OCI-LY1 (cell line): ENCODE measurements at regions not wholly inside any gene's neighbourhood (a gene's known extent, or its start where the extent isn't known, plus 50 kb on each side); places are given as distances from the start of the nearest gene placed in this dataset.

Experiments
- H2AFZ ChIP-seq: fragments of 200-600 bp; sonication (generic), shearing (Covaris generic); 2 replicates; pipeline ENCODE4 v1.6.0; 2014; ENCODE audit warnings: antibody characterized with exemption, mild to moderate bottlenecking, low read length
- H3F3A ChIP-seq: fragments of 200-600 bp; sonication (generic), shearing (Covaris generic); 2 replicates; pipeline ENCODE4 v1.6.0; 2014; ENCODE audit warnings: mild to moderate bottlenecking, antibody characterized with exemption, low read length, moderate library complexity; ENCODE audit not compliant: insufficient read depth
- H3K27ac ChIP-seq: fragments of 200-600 bp; sonication (generic); 2 replicates; pipeline ENCODE4 v1.5.1; 2014; ENCODE audit warnings: low read length, mixed run types, mild to moderate bottlenecking, low read depth; ENCODE audit not compliant: poor library complexity, severe bottlenecking
- H3K27me3 ChIP-seq: fragments of 200-600 bp; sonication (generic); 2 replicates; pipeline ENCODE4 v1.6.0; 2014; ENCODE audit warnings: antibody characterized with exemption, mild to moderate bottlenecking, low read length, moderate library complexity; ENCODE audit not compliant: insufficient read depth
- H3K36me3 ChIP-seq: fragments of 200-600 bp; sonication (generic); 2 replicates; pipeline ENCODE4 v1.6.1; 2014; ENCODE audit warnings: mild to moderate bottlenecking, antibody characterized with exemption, low read length, moderate library complexity, mixed read lengths; ENCODE audit not compliant: insufficient read depth
- H3K4me1 ChIP-seq: fragments of 200-600 bp; sonication (generic); 2 replicates; pipeline ENCODE4 v1.5.1; 2014; ENCODE audit warnings: mild to moderate bottlenecking, low read length, moderate library complexity; ENCODE audit not compliant: insufficient read depth, severe bottlenecking
- H3K4me2 ChIP-seq: fragments of 200-600 bp; sonication (generic), shearing (Covaris generic); 2 replicates; pipeline ENCODE4 v1.6.1; 2014; ENCODE audit warnings: low read length
- H3K4me3 ChIP-seq: fragments of 200-600 bp; sonication (generic); 2 replicates; pipeline ENCODE4 v1.5.1; 2014; ENCODE audit warnings: low read length, low read depth, mild to moderate bottlenecking, mixed read lengths; ENCODE audit not compliant: poor library complexity, severe bottlenecking
- H3K79me2 ChIP-seq: fragments of 200-600 bp; shearing (Covaris generic); 2 replicates; pipeline ENCODE4 v1.6.1; 2016; ENCODE audit warnings: mixed run types, low read length, mixed read lengths; ENCODE audit not compliant: insufficient read depth
- H3K9ac ChIP-seq: fragments of 200-600 bp; sonication (generic), shearing (Covaris generic); 2 replicates; pipeline ENCODE4 v1.6.1; 2014; ENCODE audit warnings: mild to moderate bottlenecking, low read length, mixed read lengths
- H3K9me2 ChIP-seq: fragments of 200-600 bp; sonication (generic), shearing (Covaris generic); 2 replicates; pipeline ENCODE4 v1.6.1; 2014; ENCODE audit warnings: low read depth, mild to moderate bottlenecking, low read length, mixed read lengths
- H3K9me3 ChIP-seq: fragments of 200-600 bp; shearing (Covaris generic); 2 replicates; pipeline ENCODE4 v1.6.1; 2014; ENCODE audit warnings: low read length, mixed read lengths
- H4K20me1 ChIP-seq: fragments of 200-600 bp; sonication (generic), shearing (Covaris generic); 2 replicates; pipeline ENCODE4 v1.6.0; 2016; ENCODE audit warnings: mild to moderate bottlenecking, low read length; ENCODE audit not compliant: insufficient read depth
- EZH2 ChIP-seq: fragments of 200-600 bp; sonication (generic), shearing (Covaris generic); IDR thresholded peaks from 2 replicates; pipeline ENCODE4 v1.8.0; 2017; ENCODE audit warnings: borderline replicate concordance, mixed run types, mild to moderate bottlenecking, antibody characterized with exemption, low read length, moderate library complexity, mixed read lengths
- TF ChIP-seq, protein P1 (sequence below): fragments of 200-600 bp; sonication (generic), shearing (Covaris generic); IDR thresholded peaks from 2 replicates; pipeline ENCODE4 v1.5.1; 2017; ENCODE audit warnings: mild to moderate bottlenecking, antibody characterized with exemption, low read length, moderate library complexity, mixed read lengths

DNA sequence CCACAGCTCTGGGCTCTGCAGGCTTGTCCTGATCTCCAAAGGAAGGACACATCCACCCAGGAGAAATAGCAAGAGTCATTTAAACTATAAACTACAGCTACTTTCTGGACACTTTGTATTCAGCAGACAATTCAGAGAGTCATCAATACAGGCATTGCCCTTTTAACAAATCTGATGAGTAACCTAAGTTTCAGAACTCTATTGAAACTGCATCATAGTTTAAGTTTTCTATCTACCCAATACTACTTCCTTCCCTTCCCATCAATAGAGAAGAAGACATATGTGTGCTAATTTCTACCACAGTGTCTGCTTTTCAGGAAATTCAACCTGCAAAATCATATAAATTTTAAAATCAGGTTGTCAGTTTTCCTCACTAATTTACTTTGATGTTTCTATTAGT lies 736.5 kb downstream of the IGSF11 start:
- Histone ChIP-seq H3K36me3 (no peaks in the 10 kb centered on the region), H3K4me1 (no peaks in the 10 kb centered on the region), H3K9me3 (no peaks in the 10 kb centered on the region), H2AFZ (no peak overlapping the region), H3K9me2 (no peaks in the 10 kb centered on the region; the same call in 1 of the 2 replicates), H3F3A (no peaks in the 10 kb centered on the region), H3K9ac (no peak overlapping the region), H3K27me3 (no peaks in the 10 kb centered on the region), H4K20me1 (no peaks in the 10 kb centered on the region), H3K79me2 (no peaks in the 10 kb centered on the region), H3K4me2 (no peak overlapping the region), H3K4me3 (no peak overlapping the region), H3K27ac (no peak overlapping the region)
- TF ChIP-seq, protein P1, sequence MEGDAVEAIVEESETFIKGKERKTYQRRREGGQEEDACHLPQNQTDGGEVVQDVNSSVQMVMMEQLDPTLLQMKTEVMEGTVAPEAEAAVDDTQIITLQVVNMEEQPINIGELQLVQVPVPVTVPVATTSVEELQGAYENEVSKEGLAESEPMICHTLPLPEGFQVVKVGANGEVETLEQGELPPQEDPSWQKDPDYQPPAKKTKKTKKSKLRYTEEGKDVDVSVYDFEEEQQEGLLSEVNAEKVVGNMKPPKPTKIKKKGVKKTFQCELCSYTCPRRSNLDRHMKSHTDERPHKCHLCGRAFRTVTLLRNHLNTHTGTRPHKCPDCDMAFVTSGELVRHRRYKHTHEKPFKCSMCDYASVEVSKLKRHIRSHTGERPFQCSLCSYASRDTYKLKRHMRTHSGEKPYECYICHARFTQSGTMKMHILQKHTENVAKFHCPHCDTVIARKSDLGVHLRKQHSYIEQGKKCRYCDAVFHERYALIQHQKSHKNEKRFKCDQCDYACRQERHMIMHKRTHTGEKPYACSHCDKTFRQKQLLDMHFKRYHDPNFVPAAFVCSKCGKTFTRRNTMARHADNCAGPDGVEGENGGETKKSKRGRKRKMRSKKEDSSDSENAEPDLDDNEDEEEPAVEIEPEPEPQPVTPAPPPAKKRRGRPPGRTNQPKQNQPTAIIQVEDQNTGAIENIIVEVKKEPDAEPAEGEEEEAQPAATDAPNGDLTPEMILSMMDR: no peak
- TF ChIP-seq EZH2: no peak

DNA sequence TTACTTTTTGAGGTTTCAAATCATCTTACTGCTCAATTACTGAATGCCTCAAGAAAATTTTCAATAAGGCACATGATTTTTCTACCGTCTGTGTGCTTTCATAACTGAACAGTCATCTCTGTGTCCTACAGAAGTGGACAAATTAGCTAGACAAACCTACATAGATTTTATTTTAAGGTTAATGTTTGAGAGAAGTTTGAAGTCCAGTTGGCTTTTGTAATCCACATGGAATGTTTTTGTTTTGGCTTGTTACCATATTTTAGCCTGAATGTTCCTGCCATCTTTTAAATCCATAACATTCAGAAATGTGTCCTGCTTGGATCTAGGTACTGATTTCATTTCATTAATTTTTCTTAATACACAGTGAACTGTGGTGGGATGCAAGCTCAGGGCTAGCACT lies 730.1 kb downstream of the IGSF11 start:
- Histone ChIP-seq H2AFZ (no peak overlapping the region), H3K4me2 (no peak overlapping the region), H3K27ac (no peak overlapping the region), H3K4me3 (no peak overlapping the region), H3K36me3 (no peaks in the 10 kb centered on the region), H3K27me3 (no peaks in the 10 kb centered on the region), H3K9me3 (no peaks in the 10 kb centered on the region), H4K20me1 (no peaks in the 10 kb centered on the region), H3K79me2 (no peaks in the 10 kb centered on the region), H3F3A (no peaks in the 10 kb centered on the region), H3K4me1 (no peaks in the 10 kb centered on the region), H3K9me2 (no peaks in the 10 kb centered on the region), H3K9ac (no peak overlapping the region)
- TF ChIP-seq, protein P1: no peak
- TF ChIP-seq EZH2: no peak

- H3K4me3 ChIP-seq: no peak overlapping the region
- TF ChIP-seq EZH2: no peak
- TF ChIP-seq, protein P1: no peak
- H3K4me1 ChIP-seq: no peaks in the 10 kb centered on the region
- no peaks in the 10 kb centered on the region for H3K9me2 ChIP-seq
- H2AFZ ChIP-seq: no peak overlapping the region
- H3K36me3 ChIP-seq: no peaks in the 10 kb centered on the region
- H3K27me3 ChIP-seq: no peaks in the 10 kb centered on the region
- H3K27ac ChIP-seq: no peak overlapping the region
- H3F3A ChIP-seq: no peaks in the 10 kb centered on the region
- no peaks in the 10 kb centered on the region for H3K9me3 ChIP-seq
- no peak overlapping the region for H3K9ac ChIP-seq
- H4K20me1 ChIP-seq: no peaks in the 10 kb centered on the region
- no peaks in the 10 kb centered on the region for H3K79me2 ChIP-seq
- no peak overlapping the region for H3K4me2 ChIP-seq
These were observed 701.9 kb downstream of the IGSF11 start for GRCh38 chr3:118332699-118333098.
